Erythroblast (primary cell): ENCODE measurements at regions not wholly inside any gene's neighbourhood (a gene's known extent, or its start where the extent isn't known, plus 50 kb on each side); places are given as distances from the start of the nearest gene placed in this dataset.

Experiments
- GATA1 ChIP-seq: IDR thresholded peaks from 2 replicates; pipeline ENCODE4 v1.6.1; 2011; ENCODE audit warnings: low read depth, mild to moderate bottlenecking, control low read depth, low read length, moderate library complexity
- POLR2A ChIP-seq: IDR thresholded peaks from 2 replicates; pipeline ENCODE4 v1.6.1; 2011; ENCODE audit warnings: mild to moderate bottlenecking, low read length

GRCh38 chr2:53111406-53111805, 656.2 kb upstream of the CHAC2 start:
- TF ChIP-seq POLR2A (no peak), GATA1 (no peak)
